ENCODE measurements at regions not wholly inside any gene's neighbourhood (a gene's known extent, or its start where the extent isn't known, plus 50 kb on each side); places are given as distances from the start of the nearest gene placed in this dataset.

DNA sequence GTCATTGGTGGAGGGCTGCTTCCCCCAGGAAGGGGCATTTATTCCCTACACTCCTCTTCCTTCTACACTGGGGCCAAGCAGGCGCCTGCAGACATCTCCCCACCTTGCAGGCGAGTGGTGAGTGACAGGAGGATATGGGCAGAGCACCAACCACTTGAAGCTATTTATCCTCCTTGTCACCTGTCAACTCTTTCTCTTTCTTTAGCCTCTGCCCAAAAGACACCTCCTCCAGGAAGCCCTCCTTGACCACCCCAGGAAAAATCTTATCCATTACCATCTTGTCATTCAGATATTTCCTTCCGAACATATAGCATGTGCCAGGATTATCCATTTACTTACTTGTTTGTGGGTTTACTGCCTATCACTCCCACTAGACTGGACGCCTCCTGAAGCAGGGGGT is 362.4 kb downstream of the MN1 start:
- TF ChIP-seq, protein P1, sequence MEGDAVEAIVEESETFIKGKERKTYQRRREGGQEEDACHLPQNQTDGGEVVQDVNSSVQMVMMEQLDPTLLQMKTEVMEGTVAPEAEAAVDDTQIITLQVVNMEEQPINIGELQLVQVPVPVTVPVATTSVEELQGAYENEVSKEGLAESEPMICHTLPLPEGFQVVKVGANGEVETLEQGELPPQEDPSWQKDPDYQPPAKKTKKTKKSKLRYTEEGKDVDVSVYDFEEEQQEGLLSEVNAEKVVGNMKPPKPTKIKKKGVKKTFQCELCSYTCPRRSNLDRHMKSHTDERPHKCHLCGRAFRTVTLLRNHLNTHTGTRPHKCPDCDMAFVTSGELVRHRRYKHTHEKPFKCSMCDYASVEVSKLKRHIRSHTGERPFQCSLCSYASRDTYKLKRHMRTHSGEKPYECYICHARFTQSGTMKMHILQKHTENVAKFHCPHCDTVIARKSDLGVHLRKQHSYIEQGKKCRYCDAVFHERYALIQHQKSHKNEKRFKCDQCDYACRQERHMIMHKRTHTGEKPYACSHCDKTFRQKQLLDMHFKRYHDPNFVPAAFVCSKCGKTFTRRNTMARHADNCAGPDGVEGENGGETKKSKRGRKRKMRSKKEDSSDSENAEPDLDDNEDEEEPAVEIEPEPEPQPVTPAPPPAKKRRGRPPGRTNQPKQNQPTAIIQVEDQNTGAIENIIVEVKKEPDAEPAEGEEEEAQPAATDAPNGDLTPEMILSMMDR (optimal IDR thresholded peaks at IDR 0.05 in 1 of 3, IDR thresholded peaks at IDR 0.05 in 1 of 3, conservative IDR thresholded peaks at IDR 0.05 in 1 of 3; ENCODE audit: extremely low read depth in 1 of 3, insufficient read depth in 2 of 3, low read length in 3 of 3), result no peak
- TF ChIP-seq EZH2 (IDR thresholded peaks at IDR 0.05; ENCODE audit: low read length), result no peak

All from keratinocyte (primary cell).